ENCODE measurements at regions not wholly inside any gene's neighbourhood (a gene's known extent, or its start where the extent isn't known, plus 50 kb on each side); places are given as distances from the start of the nearest gene placed in this dataset.

DNA sequence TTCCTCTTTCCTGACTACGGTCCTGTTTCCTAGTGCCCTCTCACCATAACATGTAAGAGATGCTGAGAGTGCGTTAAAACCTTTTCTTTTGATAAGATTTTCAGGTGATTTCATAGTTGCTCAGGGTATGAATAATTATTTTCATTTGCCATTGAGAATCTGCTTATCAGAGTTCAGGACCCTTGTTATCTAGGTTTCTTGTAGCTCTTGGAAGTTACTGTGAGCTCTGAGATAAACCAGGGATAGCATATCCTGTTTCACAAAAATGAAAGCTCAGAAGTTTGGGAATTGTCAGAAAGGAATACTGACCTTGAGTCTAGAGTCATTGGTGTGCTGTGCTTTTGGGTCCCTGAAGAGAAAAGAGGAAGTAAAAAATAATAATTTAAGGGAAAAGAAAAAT lies 76.8 kb upstream of the PRKG1 start:
- TF ChIP-seq, protein P1, sequence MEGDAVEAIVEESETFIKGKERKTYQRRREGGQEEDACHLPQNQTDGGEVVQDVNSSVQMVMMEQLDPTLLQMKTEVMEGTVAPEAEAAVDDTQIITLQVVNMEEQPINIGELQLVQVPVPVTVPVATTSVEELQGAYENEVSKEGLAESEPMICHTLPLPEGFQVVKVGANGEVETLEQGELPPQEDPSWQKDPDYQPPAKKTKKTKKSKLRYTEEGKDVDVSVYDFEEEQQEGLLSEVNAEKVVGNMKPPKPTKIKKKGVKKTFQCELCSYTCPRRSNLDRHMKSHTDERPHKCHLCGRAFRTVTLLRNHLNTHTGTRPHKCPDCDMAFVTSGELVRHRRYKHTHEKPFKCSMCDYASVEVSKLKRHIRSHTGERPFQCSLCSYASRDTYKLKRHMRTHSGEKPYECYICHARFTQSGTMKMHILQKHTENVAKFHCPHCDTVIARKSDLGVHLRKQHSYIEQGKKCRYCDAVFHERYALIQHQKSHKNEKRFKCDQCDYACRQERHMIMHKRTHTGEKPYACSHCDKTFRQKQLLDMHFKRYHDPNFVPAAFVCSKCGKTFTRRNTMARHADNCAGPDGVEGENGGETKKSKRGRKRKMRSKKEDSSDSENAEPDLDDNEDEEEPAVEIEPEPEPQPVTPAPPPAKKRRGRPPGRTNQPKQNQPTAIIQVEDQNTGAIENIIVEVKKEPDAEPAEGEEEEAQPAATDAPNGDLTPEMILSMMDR (IDR thresholded peaks at IDR 0.05): no peak
- no peak for TF ChIP-seq POLR2A (IDR thresholded peaks at IDR 0.05)

Measured in adrenal gland (tissue), 5 donors.